Ascending aorta (tissue), 2 donors: ENCODE measurements at regions not wholly inside any gene's neighbourhood (a gene's known extent, or its start where the extent isn't known, plus 50 kb on each side); places are given as distances from the start of the nearest gene placed in this dataset.

ENCODE experiments used
- DNase-seq, 2 donors: peaks; one replicate each; pipeline ENCODE4 v3.0.0-alpha.2; 2019; ENCODE audit warnings: low spot score in 2 of 2
- H3K27ac ChIP-seq, 2 donors: fragments of 200-600 bp; sonication (generic); one replicate each; pipeline ENCODE4 v1.5.1; 2016 to 2017; ENCODE audit warnings: mild to moderate bottlenecking in 1 of 2
- H3K27me3 ChIP-seq: fragments of 200-600 bp; sonication (generic); one replicate; pipeline ENCODE4 v1.5.1; 2017
- H3K36me3 ChIP-seq, 2 donors: fragments of 200-600 bp; sonication (generic); one replicate each; pipeline ENCODE4 v1.5.1; 2016
- H3K4me1 ChIP-seq, 2 donors: fragments of 200-600 bp; sonication (generic); one replicate each; pipeline ENCODE4 v1.5.1; 2016 to 2017; ENCODE audit warnings: mild to moderate bottlenecking in 1 of 2
- H3K4me3 ChIP-seq, 2 donors: fragments of 200-600 bp; sonication (generic); one replicate each; pipeline ENCODE4 v1.5.1; 2016 to 2017; ENCODE audit warnings: mild to moderate bottlenecking in 1 of 2
- H3K9me3 ChIP-seq, 2 donors: fragments of 200-600 bp; sonication (generic); one replicate each; pipeline ENCODE4 v1.5.1; 2016
- CTCF ChIP-seq, 3 experiments: fragments of 200-600 bp in 2 of 3; fragments of 450-650 bp in 1 of 3; sonication (generic) in 2 of 3; IDR thresholded peaks; one replicate each; pipeline ENCODE4 v1.5.1; 2016 to 2019; ENCODE audit warnings: antibody characterized with exemption in 3 of 3, mild to moderate bottlenecking in 1 of 3, moderate library complexity in 1 of 3
- intact Hi-C: fragments of 100-400 bp; cut with DNase I; formaldehyde crosslinking; loops from one replicate; pipeline ENCODE4 v1.15.1; 2023

GRCh38 chr3:61505197-61505596 is 56.2 kb upstream of the PTPRG start:
- no peaks in the 10 kb centered on the region for H3K4me1 ChIP-seq
- no peak for TF ChIP-seq CTCF (IDR thresholded peaks at IDR 0.05)
- no peak overlapping the region for H3K27ac ChIP-seq
- no peaks in the 10 kb centered on the region for H3K27me3 ChIP-seq
- DNase-seq = no peak
- intact Hi-C loops = no loop called here
- no peak overlapping the region for H3K4me3 ChIP-seq
- no peaks in the 10 kb centered on the region for H3K36me3 ChIP-seq
- H3K9me3 ChIP-seq = peaks cover 4 to 21% of the 10 kb centered on the region in 2 donors

- H3K4me3 ChIP-seq = no peak overlapping the region
- TF ChIP-seq CTCF (IDR thresholded peaks at IDR 0.05) = no peak
- peaks cover 0 to 4% of the 10 kb centered on the region in 2 donors for H3K9me3 ChIP-seq
- H3K27ac ChIP-seq = no peak overlapping the region
- H3K27me3 ChIP-seq = no peaks in the 10 kb centered on the region
- no peak for DNase-seq
- H3K4me1 ChIP-seq = no peaks in the 10 kb centered on the region
- H3K36me3 ChIP-seq = no peaks in the 10 kb centered on the region
- intact Hi-C loops = no loop called here
These were observed 53.4 kb upstream of the PTPRG start for GRCh38 chr3:61507946-61508345.
